ENCODE measurements at regions not wholly inside any gene's neighbourhood (a gene's known extent, or its start where the extent isn't known, plus 50 kb on each side); places are given as distances from the start of the nearest gene placed in this dataset.

DNA sequence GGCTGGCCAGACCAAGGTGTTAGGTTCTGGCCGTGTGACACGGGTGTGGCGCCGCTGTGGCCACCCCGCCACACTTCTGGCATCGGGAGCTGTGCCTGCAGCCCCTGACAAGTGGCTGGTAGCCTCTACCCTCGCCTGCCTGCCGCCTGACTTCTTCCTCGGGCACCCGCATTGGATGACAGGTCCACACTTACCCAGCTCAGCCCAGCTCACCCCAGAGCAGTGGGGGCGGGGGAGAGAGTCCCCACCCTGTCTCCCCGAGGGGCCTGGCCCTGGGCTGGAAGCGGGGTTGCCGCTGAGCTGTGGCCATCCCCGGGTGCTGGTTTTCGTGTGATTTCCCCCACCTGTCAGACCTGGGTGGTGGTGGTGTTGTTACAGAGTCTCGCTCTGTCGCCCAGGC lies 53.9 kb upstream of the ACSF3 start:
- no peaks in the 10 kb centered on the region for H3K36me3 ChIP-seq
- H3K27ac ChIP-seq: no peak overlapping the region
- H3K27me3 ChIP-seq (replicated peaks): peaks cover 70% of the 10 kb centered on the region
- H3K4me3 ChIP-seq: no peak overlapping the region
- DNase-seq (ENCODE audit: low read depth in 1 of 2, low spot score in 2 of 2): no peak
- no peaks in the 10 kb centered on the region for H3K4me1 ChIP-seq (replicated peaks)
- H3K9me3 ChIP-seq (replicated peaks): no peaks in the 10 kb centered on the region

- H3K4me1 ChIP-seq (replicated peaks): no peaks in the 10 kb centered on the region
Observed at GRCh38 chr16:89040391-89040790, 53.3 kb upstream of the ACSF3 start.

DNA sequence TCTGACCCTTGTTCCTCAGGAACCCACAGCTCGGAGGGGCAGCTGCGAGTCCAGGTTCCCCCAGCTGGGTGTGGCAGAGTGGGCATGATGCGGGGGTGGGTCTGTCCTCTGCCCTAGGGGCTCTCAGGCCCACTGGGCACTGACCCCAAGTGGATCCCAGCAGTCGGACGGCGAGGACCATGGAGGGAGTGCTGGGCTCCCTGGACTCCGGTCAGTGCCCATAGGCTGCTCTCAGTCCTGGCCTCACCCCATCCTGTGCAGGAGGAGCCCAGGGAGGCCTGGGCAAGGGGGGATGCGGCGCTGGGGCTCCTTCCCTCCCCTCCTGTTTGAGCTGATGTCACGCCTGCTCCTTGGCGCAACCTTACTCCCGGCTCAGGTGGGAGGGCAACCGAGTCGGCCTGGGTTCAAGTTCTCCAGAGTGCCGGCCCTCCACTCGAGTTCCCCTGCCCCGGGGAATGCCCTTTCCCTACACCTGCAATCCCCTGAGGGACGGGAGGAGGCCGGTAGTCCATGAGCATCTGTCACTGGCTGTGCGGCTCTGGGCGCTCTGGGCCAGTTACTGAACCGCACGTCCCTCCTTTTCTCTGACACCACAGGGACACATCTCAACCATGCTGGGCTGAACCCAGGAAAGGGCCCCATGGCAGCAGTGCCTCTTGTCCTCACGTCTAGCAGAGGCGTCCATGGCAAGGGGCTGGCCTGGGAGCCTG lies 52.6 kb upstream of the ACSF3 start:
- no peaks in the 10 kb centered on the region for H3K36me3 ChIP-seq
- DNase-seq (ENCODE audit: low read depth in 1 of 2, low spot score in 2 of 2): no peak
- no peak overlapping the region for H3K4me3 ChIP-seq
- H3K27me3 ChIP-seq (replicated peaks): peaks cover 70% of the 10 kb centered on the region
- H3K9me3 ChIP-seq (replicated peaks): no peaks in the 10 kb centered on the region; the same call in 1 of the 2 replicates
- no peak overlapping the region for H3K27ac ChIP-seq
- H3K4me1 ChIP-seq (replicated peaks): no peaks in the 10 kb centered on the region

More at GRCh38 chr16:89040391-89040790, 53.3 kb upstream of the ACSF3 start:
- Histone ChIP-seq H3K4me3 (no peak overlapping the region), H3K36me3 (no peaks in the 10 kb centered on the region), H3K27ac (no peak overlapping the region), H3K9me3 (replicated peaks) (no peaks in the 10 kb centered on the region; the same call in 1 of the 2 replicates), H3K27me3 (replicated peaks) (peaks cover 72% of the 10 kb centered on the region)
- no peak for DNase-seq (ENCODE audit: low read depth in 1 of 2, low spot score in 2 of 2)

DNA sequence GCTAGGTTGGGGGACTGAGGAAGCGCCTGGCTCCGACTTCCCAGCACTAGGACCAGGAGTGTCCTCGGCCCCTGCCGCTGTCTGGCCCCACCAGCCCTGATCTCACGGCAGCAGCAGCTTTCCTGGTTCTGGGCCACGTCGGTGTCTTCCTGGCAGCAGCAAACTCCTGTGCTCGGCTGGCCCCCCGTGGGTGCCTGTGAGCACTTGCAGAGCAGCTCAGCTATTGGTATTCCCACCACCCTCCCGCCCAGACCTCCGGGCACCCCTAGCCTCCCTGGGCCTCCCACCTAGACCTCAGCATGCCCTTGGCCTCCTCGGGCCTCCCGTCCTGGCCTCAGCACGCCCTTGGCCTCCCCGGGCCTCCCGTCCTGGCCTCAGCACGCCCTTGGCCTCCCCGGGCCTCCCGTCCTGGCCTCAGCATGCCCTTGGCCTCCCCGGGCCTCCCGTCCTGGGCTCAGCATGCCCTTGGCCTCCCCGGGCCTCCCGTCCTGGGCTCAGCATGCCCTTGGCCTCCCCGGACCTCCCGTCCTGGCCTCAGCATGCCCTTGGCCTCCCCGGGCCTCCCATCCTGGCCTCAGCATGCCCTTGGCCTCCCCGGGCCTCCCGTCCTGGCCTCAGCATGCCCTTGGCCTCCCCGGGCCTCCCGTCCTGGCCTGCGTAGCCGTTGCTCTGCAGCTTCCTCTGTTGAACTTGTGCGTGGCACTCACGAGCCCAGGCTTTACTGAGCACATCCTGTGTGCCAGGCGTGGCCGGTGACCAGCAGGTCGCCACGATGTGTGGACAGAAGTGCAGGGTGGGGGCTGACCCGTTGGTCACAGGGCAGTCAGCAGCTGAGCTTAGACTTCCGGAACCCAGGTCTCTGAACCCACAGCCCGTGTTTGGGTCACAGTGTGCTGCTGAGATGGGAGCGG lies 51.8 kb upstream of the ACSF3 start:
- Histone ChIP-seq H3K27ac (no peak overlapping the region), H3K27me3 (replicated peaks) (peaks cover 77% of the 10 kb centered on the region), H3K4me3 (no peak overlapping the region), H3K9me3 (replicated peaks) (no peaks in the 10 kb centered on the region; the same call in 1 of the 2 replicates), H3K4me1 (replicated peaks) (no peaks in the 10 kb centered on the region), H3K36me3 (no peaks in the 10 kb centered on the region)
- DNase-seq (ENCODE audit: low read depth in 1 of 2, low spot score in 2 of 2): no peak

- Histone ChIP-seq H3K4me3 (no peak overlapping the region), H3K4me1 (replicated peaks) (no peaks in the 10 kb centered on the region), H3K27ac (no peak overlapping the region), H3K27me3 (replicated peaks) (peaks cover 71% of the 10 kb centered on the region), H3K9me3 (replicated peaks) (no peaks in the 10 kb centered on the region; the same call in 1 of the 2 replicates), H3K36me3 (no peaks in the 10 kb centered on the region)
- no peak for DNase-seq (ENCODE audit: low read depth in 1 of 2, low spot score in 2 of 2)
Observed at GRCh38 chr16:89042711-89043551, 50.7 kb upstream of the ACSF3 start.

DNA sequence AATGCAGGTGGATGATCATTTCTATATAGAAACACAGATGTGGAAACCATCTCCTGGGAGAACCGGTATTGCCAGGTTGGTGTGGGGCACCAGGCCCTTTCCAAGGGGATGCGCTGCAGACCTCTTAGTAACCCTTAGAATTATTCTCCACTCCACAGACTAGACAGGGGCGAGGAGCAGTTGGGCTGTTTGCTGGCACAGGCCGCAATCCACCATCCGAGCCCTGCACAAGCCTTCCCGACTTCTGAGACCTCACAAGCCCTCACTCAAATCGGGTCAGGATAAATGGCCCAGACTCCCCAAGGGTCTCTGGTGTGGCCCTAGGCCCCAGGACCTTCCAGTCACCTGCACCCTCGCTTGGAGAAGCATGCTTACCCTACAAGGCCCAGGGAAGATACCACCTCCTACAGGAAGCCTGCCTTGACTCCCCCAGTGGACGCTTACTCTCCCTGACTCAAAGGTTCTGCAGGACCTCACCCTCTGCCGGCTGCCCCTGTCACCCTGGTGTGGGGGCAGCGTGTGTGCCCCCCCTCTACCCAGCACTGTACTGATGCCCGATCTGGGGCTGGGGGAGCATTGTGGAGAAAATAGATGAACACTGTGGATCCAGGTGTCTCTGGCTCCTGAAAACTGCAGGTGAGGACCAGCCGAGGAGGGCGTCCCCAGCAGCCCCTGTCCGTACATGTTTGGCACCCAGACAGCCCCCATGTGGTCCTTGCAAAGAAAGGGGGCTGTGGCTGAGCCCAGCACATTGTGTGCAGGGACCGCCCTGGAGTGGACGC lies 49.8 kb upstream of the ACSF3 start:
- DNase-seq (ENCODE audit: low read depth in 1 of 2, low spot score in 2 of 2): no peak
- Histone ChIP-seq H3K4me1 (replicated peaks) (no peaks in the 10 kb centered on the region), H3K36me3 (no peaks in the 10 kb centered on the region), H3K27ac (no peak overlapping the region), H3K4me3 (no peak overlapping the region), H3K9me3 (replicated peaks) (no peaks in the 10 kb centered on the region; the same call in 1 of the 2 replicates), H3K27me3 (replicated peaks) (peaks cover 71% of the 10 kb centered on the region)
